CD4-positive, alpha-beta T cell treated with Interferon alpha-2 for 1 hour (primary cell): ENCODE measurements at regions not wholly inside any gene's neighbourhood (a gene's known extent, or its start where the extent isn't known, plus 50 kb on each side); places are given as distances from the start of the nearest gene placed in this dataset.
"Not testable (repeated sequence)": the region's sequence is repeated elsewhere in the genome, so short reads cannot be mapped to it uniquely, and the experiment has no call there.

Experiments
- DNase-seq, 2 donors: peaks; one replicate each; pipeline ENCODE4 v3.0.0-alpha.2; 2020 to 2022

- no peak for DNase-seq
Observed at GRCh38 chr20:12838261-12838866, 170.4 kb upstream of the SPTLC3 start.

GRCh38 chr20:12847872-12848271 lies 160.9 kb upstream of the SPTLC3 start:
- no peak for DNase-seq

GRCh38 chr20:12849225-12849910 lies 159.4 kb upstream of the SPTLC3 start:
- DNase-seq, result no peak

- DNase-seq, result not testable (repeated sequence)
Observed at GRCh38 chr20:12857643-12858042, 151.1 kb upstream of the SPTLC3 start.

- no peak for DNase-seq
Observed at GRCh38 chr20:12860619-12861247, 148.0 kb upstream of the SPTLC3 start.

- no peak for DNase-seq
Observed at GRCh38 chr20:12869669-12870068, 139.1 kb upstream of the SPTLC3 start.

- no peak for DNase-seq
Observed at GRCh38 chr20:12870588-12870987, 138.2 kb upstream of the SPTLC3 start.

- DNase-seq, result no peak
Observed at GRCh38 chr20:12874933-12875332, 133.8 kb upstream of the SPTLC3 start.

GRCh38 chr20:12875510-12875909 lies 133.3 kb upstream of the SPTLC3 start:
- no peak for DNase-seq

GRCh38 chr20:12882832-12883506 lies 125.8 kb upstream of the SPTLC3 start:
- no peak for DNase-seq

GRCh38 chr20:12883507-12883885 lies 125.3 kb upstream of the SPTLC3 start:
- no peak for DNase-seq

GRCh38 chr20:12886618-12887363 lies 122.0 kb upstream of the SPTLC3 start:
- no peak for DNase-seq

- DNase-seq, result no peak
Observed at GRCh38 chr20:12891643-12892042, 117.1 kb upstream of the SPTLC3 start.

GRCh38 chr20:12893019-12893418 lies 115.8 kb upstream of the SPTLC3 start:
- DNase-seq, result no peak

- no peak for DNase-seq
Observed at GRCh38 chr20:12893653-12894052, 115.1 kb upstream of the SPTLC3 start.

- DNase-seq, result no peak
Observed at GRCh38 chr20:12894089-12894488, 114.7 kb upstream of the SPTLC3 start.

GRCh38 chr20:12896180-12896579 lies 112.6 kb upstream of the SPTLC3 start:
- DNase-seq, result no peak

- no peak for DNase-seq
Observed at GRCh38 chr20:12902992-12903391, 105.8 kb upstream of the SPTLC3 start.

- DNase-seq, result no peak
Observed at GRCh38 chr20:12906361-12906760, 102.4 kb upstream of the SPTLC3 start.

- DNase-seq, result no peak
Observed at GRCh38 chr20:12911372-12911771, 97.4 kb upstream of the SPTLC3 start.

- DNase-seq, result no peak
Observed at GRCh38 chr20:12913781-12914443, 94.9 kb upstream of the SPTLC3 start.

- DNase-seq, result no peak
Observed at GRCh38 chr20:12914804-12915203, 94.0 kb upstream of the SPTLC3 start.

- no peak for DNase-seq
Observed at GRCh38 chr20:12916699-12917098, 92.1 kb upstream of the SPTLC3 start.
